Spleen (tissue), 7 donors: ENCODE measurements at regions not wholly inside any gene's neighbourhood (a gene's known extent, or its start where the extent isn't known, plus 50 kb on each side); places are given as distances from the start of the nearest gene placed in this dataset.

Experiments used
- POLR2A ChIP-seq, 3 donors: fragments of 450-650 bp; IDR thresholded peaks; one replicate each; pipeline ENCODE4 v1.5.1; 2017; ENCODE audit warnings: antibody characterized with exemption in 3 of 3, mild to moderate bottlenecking in 1 of 3
- POLR2AphosphoS5 ChIP-seq, 3 donors: sonication (generic); formaldehyde crosslinking; IDR thresholded peaks; one replicate each; pipeline ENCODE4 v1.5.1; 2017; ENCODE audit warnings: antibody characterized with exemption in 3 of 3
- TF ChIP-seq, protein P1 (sequence below), 11 experiments: fragments of 200-600 bp in 7 of 11; fragments of 450-650 bp in 4 of 11; sonication (generic) in 4 of 11; IDR thresholded peaks in 8 of 11; conservative IDR thresholded peaks in 3 of 11; 1 replicate in 7 of 11; 2 replicates in 4 of 11; pipeline versions ENCODE4 v1.4.0 to v1.8.0; 2016 to 2021; ENCODE audit warnings: antibody characterized with exemption in 11 of 11, inconsistent platforms in 4 of 11, mild to moderate bottlenecking in 1 of 11
- donor health status: DM: no; HTN: no; CAD: no; lungs with moderate emphysema.
- donor health status: DM: no; HTN: no; CAD: no.
- donor health status: DM: no; HTN: no; CAD: no.

DNA sequence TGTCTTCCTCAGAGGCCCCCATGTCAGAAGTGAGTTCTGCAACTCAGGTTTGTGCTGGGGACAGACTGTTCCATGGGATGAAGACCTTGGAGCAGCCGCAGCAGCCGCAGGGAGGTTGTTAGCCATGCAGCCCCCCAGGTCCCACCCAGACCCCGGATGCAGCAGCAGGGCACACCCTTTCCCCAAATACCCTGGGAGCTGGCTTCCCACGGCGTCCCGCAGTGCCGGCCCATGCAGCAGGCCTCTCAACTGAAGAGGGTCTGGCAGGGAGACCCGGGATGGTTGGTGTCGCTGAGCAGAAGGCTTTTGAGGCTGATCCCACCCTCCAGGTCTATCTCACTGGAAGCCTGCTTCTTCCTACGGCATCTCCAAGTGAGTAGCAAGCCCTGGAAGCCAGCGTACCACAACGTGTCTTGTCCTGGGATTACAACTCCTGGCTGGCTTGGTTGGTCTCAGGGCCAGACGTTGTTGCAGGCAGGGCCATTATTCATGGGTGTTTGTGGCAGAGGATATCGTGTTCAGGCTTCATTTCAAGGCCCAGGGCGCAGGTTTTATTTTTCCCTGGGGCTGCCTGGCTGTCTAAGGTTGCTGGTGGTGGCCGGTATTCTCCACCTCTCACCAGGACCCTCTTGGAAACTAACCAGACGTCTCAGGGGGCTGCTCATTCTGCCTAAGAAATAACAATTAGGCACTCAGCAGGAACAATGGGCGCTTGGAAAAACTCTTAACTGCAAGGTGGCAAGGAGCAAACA is 223.2 kb downstream of the C16orf95 start:
- TF ChIP-seq POLR2A (IDR thresholded peaks at IDR 0.05) (no peak), POLR2AphosphoS5 (IDR thresholded peaks at IDR 0.05) (no peak)
- TF ChIP-seq, protein P1, sequence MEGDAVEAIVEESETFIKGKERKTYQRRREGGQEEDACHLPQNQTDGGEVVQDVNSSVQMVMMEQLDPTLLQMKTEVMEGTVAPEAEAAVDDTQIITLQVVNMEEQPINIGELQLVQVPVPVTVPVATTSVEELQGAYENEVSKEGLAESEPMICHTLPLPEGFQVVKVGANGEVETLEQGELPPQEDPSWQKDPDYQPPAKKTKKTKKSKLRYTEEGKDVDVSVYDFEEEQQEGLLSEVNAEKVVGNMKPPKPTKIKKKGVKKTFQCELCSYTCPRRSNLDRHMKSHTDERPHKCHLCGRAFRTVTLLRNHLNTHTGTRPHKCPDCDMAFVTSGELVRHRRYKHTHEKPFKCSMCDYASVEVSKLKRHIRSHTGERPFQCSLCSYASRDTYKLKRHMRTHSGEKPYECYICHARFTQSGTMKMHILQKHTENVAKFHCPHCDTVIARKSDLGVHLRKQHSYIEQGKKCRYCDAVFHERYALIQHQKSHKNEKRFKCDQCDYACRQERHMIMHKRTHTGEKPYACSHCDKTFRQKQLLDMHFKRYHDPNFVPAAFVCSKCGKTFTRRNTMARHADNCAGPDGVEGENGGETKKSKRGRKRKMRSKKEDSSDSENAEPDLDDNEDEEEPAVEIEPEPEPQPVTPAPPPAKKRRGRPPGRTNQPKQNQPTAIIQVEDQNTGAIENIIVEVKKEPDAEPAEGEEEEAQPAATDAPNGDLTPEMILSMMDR (IDR thresholded peaks at IDR 0.05 in 8 of 11, conservative IDR thresholded peaks at IDR 0.05 in 3 of 11) = no peak
